ENCODE measurements at regions not wholly inside any gene's neighbourhood (a gene's known extent, or its start where the extent isn't known, plus 50 kb on each side); places are given as distances from the start of the nearest gene placed in this dataset.

- TF ChIP-seq CTCF (conservative IDR thresholded peaks at IDR 0.05; ENCODE audit: low read length) (no peak), EZH2phosphoT487 (IDR thresholded peaks at IDR 0.05; ENCODE audit: borderline replicate concordance) (no peak)
Measured at GRCh38 chr3:1929788-1930414, 168.8 kb upstream of the CNTN4 start.

Measured in Loucy (cell line).